Mesothelial cell of epicardium (in vitro differentiated cells): ENCODE measurements at regions not wholly inside any gene's neighbourhood (a gene's known extent, or its start where the extent isn't known, plus 50 kb on each side); places are given as distances from the start of the nearest gene placed in this dataset.

Experiments used
- DNase-seq, 2 experiments: peaks; one replicate each; pipeline ENCODE4 v3.0.0; 2021; ENCODE audit warnings: low spot score in 2 of 2; ENCODE audit not compliant: unreplicated experiment in 2 of 2
- H3K27ac Mint-ChIP-seq: 2 replicates; pipeline ENCODE4 v1.8.0; 2021; ENCODE audit warnings: mixed read lengths
- H3K27me3 Mint-ChIP-seq: 2 replicates; pipeline ENCODE4 v1.8.0; 2021; ENCODE audit warnings: low read depth, mixed read lengths
- H3K36me3 Mint-ChIP-seq: 2 replicates; pipeline ENCODE4 v1.8.0; 2021; ENCODE audit warnings: mixed read lengths
- H3K4me1 Mint-ChIP-seq: 2 replicates; pipeline ENCODE4 v1.8.0; 2021; ENCODE audit warnings: mixed read lengths
- H3K4me3 Mint-ChIP-seq: 2 replicates; pipeline ENCODE4 v1.8.0; 2021; ENCODE audit warnings: mild to moderate bottlenecking, moderate library complexity, mixed read lengths
- H3K9me3 Mint-ChIP-seq: 2 replicates; pipeline ENCODE4 v1.8.0; 2021; ENCODE audit warnings: mixed read lengths
- CTCF ChIP-seq: fragments of 200-600 bp; sonication (generic); IDR thresholded peaks from one replicate; pipeline ENCODE4 v1.5.0; 2021; ENCODE audit warnings: antibody characterized with exemption; ENCODE audit not compliant: unreplicated experiment

- Mint-ChIP-seq H3K27me3 (no peaks in the 10 kb centered on the region), H3K36me3 (peaks cover 5% of the 10 kb centered on the region), H3K4me1 (peaks cover 2% of the 10 kb centered on the region), H3K27ac (no peak overlapping the region), H3K9me3 (peaks cover 22% of the 10 kb centered on the region), H3K4me3 (no peak overlapping the region)
- no peak for TF ChIP-seq CTCF
- DNase-seq: no peak
Measured at GRCh38 chr6:95420792-95421191, 156.5 kb upstream of the MANEA start.

- H3K4me1 Mint-ChIP-seq: peaks cover 2% of the 10 kb centered on the region
- no peak overlapping the region for H3K4me3 Mint-ChIP-seq
- DNase-seq: no peak
- no peaks in the 10 kb centered on the region for H3K27me3 Mint-ChIP-seq
- peaks cover 5% of the 10 kb centered on the region for H3K36me3 Mint-ChIP-seq
- no peak overlapping the region for H3K27ac Mint-ChIP-seq
- H3K9me3 Mint-ChIP-seq: peaks cover 19% of the 10 kb centered on the region
- no peak for TF ChIP-seq CTCF
Measured at GRCh38 chr6:95423331-95423730, 154.0 kb upstream of the MANEA start.

DNA sequence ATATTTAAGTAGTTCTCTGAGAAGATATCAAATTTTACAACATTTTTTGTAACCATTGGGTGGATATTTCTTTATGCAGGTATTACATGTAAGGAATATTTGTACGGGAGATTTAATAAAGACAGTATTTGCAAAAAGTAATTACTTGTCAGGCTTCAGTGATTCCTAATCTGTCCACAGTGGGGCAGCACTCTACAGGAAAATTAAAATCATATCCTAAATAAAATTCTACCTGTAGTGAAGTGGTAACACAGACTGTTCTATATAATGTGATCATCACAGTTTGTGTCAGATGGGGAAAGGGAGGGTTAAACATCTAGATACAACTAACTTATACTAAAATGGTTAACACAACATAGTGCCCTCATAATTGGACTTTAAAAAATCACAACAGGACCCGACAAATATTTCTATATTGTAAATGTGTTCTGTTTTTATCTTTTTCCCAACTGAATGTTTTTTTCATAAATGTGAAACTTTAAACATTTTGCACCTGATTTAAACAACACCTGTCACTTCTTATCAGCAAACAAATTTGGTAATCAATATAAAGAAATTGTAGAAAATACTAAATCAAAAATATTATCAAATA, 145.6 kb upstream of the MANEA start:
- H3K4me3 Mint-ChIP-seq: no peak overlapping the region
- peak in 1 of 2 experiments; percentile 50 for DNase-seq
- no peaks in the 10 kb centered on the region for H3K36me3 Mint-ChIP-seq

DNA sequence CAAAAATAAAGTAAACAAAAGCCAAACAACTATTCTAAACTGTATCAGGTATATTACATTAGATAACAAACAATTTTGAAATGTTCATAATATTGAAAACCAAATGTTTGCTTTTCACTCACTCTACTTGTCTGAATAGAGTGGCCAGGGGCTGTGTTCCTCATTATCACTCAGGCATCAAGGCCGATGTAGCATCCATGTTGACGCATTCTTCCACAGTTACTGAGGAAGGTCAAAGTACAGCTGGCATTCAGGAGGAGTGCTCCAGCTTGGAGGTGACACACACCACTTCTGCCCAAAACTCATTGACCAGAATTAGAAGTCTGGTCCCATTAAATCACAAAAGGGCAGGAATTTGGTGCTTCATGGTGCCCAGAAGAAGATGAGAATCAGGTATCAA, 137.6 kb upstream of the MANEA start:
- no peak for TF ChIP-seq CTCF
- H3K4me3 Mint-ChIP-seq: no peak overlapping the region
- DNase-seq: no peak

More for the DNA sequence above, 145.6 kb upstream of the MANEA start:
- Mint-ChIP-seq H3K9me3 (no peaks in the 10 kb centered on the region), H3K27ac (no peak overlapping the region), H3K27me3 (no peaks in the 10 kb centered on the region), H3K4me1 (peaks cover 8% of the 10 kb centered on the region)
- peak; percentile 88 for TF ChIP-seq CTCF

GRCh38 chr6:95448208-95448607, 129.1 kb upstream of the MANEA start:
- Mint-ChIP-seq H3K4me1 (no peaks in the 10 kb centered on the region), H3K27me3 (no peaks in the 10 kb centered on the region), H3K4me3 (no peak overlapping the region), H3K9me3 (peaks cover 5% of the 10 kb centered on the region), H3K36me3 (no peaks in the 10 kb centered on the region), H3K27ac (no peak overlapping the region)
- no peak for DNase-seq
- no peak for TF ChIP-seq CTCF

More for the DNA sequence above, 137.6 kb upstream of the MANEA start:
- H3K4me1 Mint-ChIP-seq: no peaks in the 10 kb centered on the region
- H3K36me3 Mint-ChIP-seq: no peaks in the 10 kb centered on the region
- no peak overlapping the region for H3K27ac Mint-ChIP-seq
- H3K27me3 Mint-ChIP-seq: no peaks in the 10 kb centered on the region
- H3K9me3 Mint-ChIP-seq: peaks cover 4% of the 10 kb centered on the region

DNA sequence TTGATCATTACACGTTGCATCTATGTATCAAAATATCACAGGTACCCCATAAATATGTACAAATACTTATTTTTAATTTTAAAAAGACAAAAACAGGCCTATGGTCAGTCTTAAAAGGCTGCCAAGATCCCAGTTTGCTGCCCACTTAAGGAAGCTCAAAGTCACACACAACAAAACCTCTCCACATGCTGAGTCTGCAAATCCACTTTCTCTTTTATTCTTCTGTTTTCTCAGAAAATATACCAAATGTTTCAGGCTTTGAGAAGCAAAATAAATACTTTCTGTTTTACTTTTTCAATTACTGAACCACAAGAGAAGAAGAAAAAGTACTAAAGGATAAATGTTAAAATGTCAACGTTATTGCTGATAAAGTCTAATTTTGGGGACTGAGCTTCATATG, 107.8 kb upstream of the MANEA start:
- H3K27me3 Mint-ChIP-seq: no peaks in the 10 kb centered on the region
- no peaks in the 10 kb centered on the region for H3K36me3 Mint-ChIP-seq
- H3K4me3 Mint-ChIP-seq: no peak overlapping the region
- H3K4me1 Mint-ChIP-seq: no peaks in the 10 kb centered on the region
- no peak for DNase-seq
- H3K9me3 Mint-ChIP-seq: peaks cover 7% of the 10 kb centered on the region
- TF ChIP-seq CTCF: no peak
- no peak overlapping the region for H3K27ac Mint-ChIP-seq
